K562 (cell line): ENCODE measurements at regions not wholly inside any gene's neighbourhood (a gene's known extent, or its start where the extent isn't known, plus 50 kb on each side); places are given as distances from the start of the nearest gene placed in this dataset.

Experiments
- ATAC-seq: fragments of 200-7000 bp; cut with Tn5 transposase; 3 replicates; pipeline ENCODE4 v1.9.1; 2020; ENCODE audit warnings: moderate library complexity
- BruUV-seq: library from RNA; stranded (reverse); fragments of 400-500 nt; replicated peaks from 2 replicates; lab custom pipeline; 2021; lab: Mats Ljungman, UMichigan
- CTCF ChIA-PET: fragments of 300-600 bp; formaldehyde crosslinking; extraction: SDS; loops from one replicate; lab custom pipeline; 2021; ENCODE audit warnings: low intra/inter-chr PET ratio; lab: Yijun Ruan, JAX
- POLR2A ChIA-PET: fragments of 300-600, 350-650 bp; sonication (Branson Sonifier 250); formaldehyde crosslinking; extraction: SDS; loops from one replicate; lab custom pipeline; 2021; ENCODE audit warnings: antibody characterized with exemption, inconsistent platforms; lab: Yijun Ruan, JAX
- DNase-seq, 4 experiments: peaks; one replicate each; pipeline versions ENCODE4 v3.0.0 to v3.0.0-alpha.2; 2011 to 2018; ENCODE audit warnings: low spot score in 3 of 4, mixed read lengths in 3 of 4; ENCODE audit errors: extremely low read depth in 1 of 4
- FAIRE-seq: peaks from 2 replicates; lab custom pipeline; 2011; peaks lifted over from hg19 to GRCh38; lab: Jason Lieb, UNC
- H2AFZ ChIP-seq: 2 replicates; pipeline ENCODE4 v1.6.0; 2011; ENCODE audit warnings: low read depth, low read length, control low read depth, inconsistent platforms
- H3K27ac ChIP-seq: fragments of 200-600 bp; 3 replicates; pipeline ENCODE4 v1.8.0; 2011; ENCODE audit warnings: low read depth, mild to moderate bottlenecking, control low read depth, inconsistent platforms, low read length, moderate library complexity, mixed read lengths; ENCODE audit errors: extremely low read depth
- H3K27me3 ChIP-seq, 2 experiments: fragments of 300-600 bp in 1 of 2; 2 replicates in 1 of 2; 3 replicates in 1 of 2; pipeline versions ENCODE4 v1.6.0 to v1.8.0; 2011; ENCODE audit warnings: inconsistent platforms in 2 of 2, low read length in 2 of 2, mild to moderate bottlenecking in 1 of 2, mixed read lengths in 1 of 2, moderate library complexity in 1 of 2; ENCODE audit not compliant: control insufficient read depth in 2 of 2, insufficient read depth in 2 of 2
- H3K36me3 ChIP-seq: fragments of 300-600 bp; 3 replicates; pipeline ENCODE4 v1.8.0; 2011; ENCODE audit warnings: mild to moderate bottlenecking, low read length, inconsistent platforms; ENCODE audit not compliant: control insufficient read depth, insufficient read depth
- H3K4me1 ChIP-seq, 2 experiments: fragments of 200-600 bp in 1 of 2; replicated peaks in 1 of 2; 2 replicates in 1 of 2; 3 replicates in 1 of 2; pipeline versions ENCODE4 v1.5.1 to v1.8.0; 2011; ENCODE audit warnings: inconsistent platforms in 2 of 2, low read length in 2 of 2, mild to moderate bottlenecking in 1 of 2, mixed read lengths in 1 of 2, moderate library complexity in 1 of 2; ENCODE audit not compliant: control insufficient read depth in 2 of 2, insufficient read depth in 2 of 2
- H3K4me2 ChIP-seq: 2 replicates; pipeline ENCODE4 v1.6.1; 2011; ENCODE audit warnings: low read length, control low read depth, inconsistent platforms, mixed read lengths; ENCODE audit not compliant: insufficient read depth
- H3K4me3 ChIP-seq: fragments of 200-600 bp; sonication (generic), shearing (Covaris generic); 2 replicates; pipeline ENCODE4 v1.5.1; 2016; ENCODE audit warnings: control low read depth, inconsistent platforms
- H3K79me2 ChIP-seq: fragments of 200-600 bp; 3 replicates; pipeline ENCODE4 v1.8.0; 2011; ENCODE audit warnings: low read length, inconsistent platforms; ENCODE audit not compliant: control insufficient read depth, insufficient read depth
- H3K9ac ChIP-seq, 2 experiments: 2 replicates each; pipeline versions ENCODE4 v1.6.0 to v1.6.1; 2011; ENCODE audit warnings: low read depth in 2 of 2, low read length in 2 of 2, control low read depth in 1 of 2, inconsistent platforms in 1 of 2, mild to moderate bottlenecking in 1 of 2, mixed read lengths in 1 of 2; ENCODE audit not compliant: insufficient read depth in 1 of 2
- H3K9me1 ChIP-seq: one replicate; pipeline ENCODE4 v1.6.0; 2011; ENCODE audit warnings: inconsistent platforms, mild to moderate bottlenecking, low read length, moderate library complexity; ENCODE audit not compliant: control insufficient read depth, insufficient read depth
- H3K9me3 ChIP-seq: replicated peaks from 2 replicates; pipeline ENCODE4 v1.5.1; 2011; ENCODE audit warnings: low read depth, low read length, inconsistent platforms; ENCODE audit not compliant: control insufficient read depth, insufficient read depth
- H4K20me1 ChIP-seq: replicated peaks from 2 replicates; pipeline ENCODE4 v1.6.1; 2011; ENCODE audit warnings: low read length, inconsistent platforms, mixed read lengths; ENCODE audit not compliant: control insufficient read depth, insufficient read depth
- CREB5 ChIP-seq: fragments of 250-450 bp; sonication (Bioruptor Pico); IDR thresholded peaks from 2 replicates; pipeline ENCODE4 v1.5.0; 2020; ENCODE audit warnings: mild to moderate bottlenecking
- CSDE1 ChIP-seq, 2 experiments: fragments of 450-650 bp; IDR thresholded peaks; 2 replicates each; pipeline ENCODE4 v1.6.1; 2016; ENCODE audit warnings: mild to moderate bottlenecking in 1 of 2
- CTCF ChIP-seq, 3 experiments: IDR thresholded peaks in 2 of 3; conservative IDR thresholded peaks in 1 of 3; 2 replicates each; pipeline ENCODE4 v1.5.1; 2011 to 2012; ENCODE audit warnings: low read length in 3 of 3, mild to moderate bottlenecking in 3 of 3, control low read depth in 2 of 3, improper control_type of control experiment in 1 of 3, inconsistent platforms in 1 of 3, low read depth in 1 of 3, mixed read lengths in 1 of 3, moderate library complexity in 1 of 3; ENCODE audit not compliant: insufficient read depth in 2 of 3
- HCFC1 ChIP-seq: IDR thresholded peaks from 2 replicates; pipeline ENCODE4 v1.6.1; 2012; ENCODE audit warnings: low read depth, low read length, improper control_type of control experiment
- MEIS2 ChIP-seq: fragments of 450-650 bp; IDR thresholded peaks from 2 replicates; pipeline ENCODE4 v1.6.1; 2014; ENCODE audit warnings: mild to moderate bottlenecking; ENCODE audit not compliant: partially characterized antibody
- NFXL1 ChIP-seq: fragments of 450-650 bp; formaldehyde crosslinking; IDR thresholded peaks from 2 replicates; pipeline ENCODE4 v1.4.0; 2021; ENCODE audit warnings: mild to moderate bottlenecking
- PHF20 ChIP-seq: fragments of 450-650 bp; IDR thresholded peaks from 2 replicates; pipeline ENCODE4 v1.6.1; 2018; ENCODE audit not compliant: partially characterized antibody
- POLR3G ChIP-seq: IDR thresholded peaks from 2 replicates; pipeline ENCODE4 v1.6.1; 2011; ENCODE audit not compliant: insufficient read length, insufficient replicate concordance; ENCODE audit errors: extremely low read depth
- PRDM10 ChIP-seq: fragments of 450-650 bp; IDR thresholded peaks from 2 replicates; pipeline ENCODE4 v1.6.1; 2018; ENCODE audit not compliant: partially characterized antibody
- PYGO2 ChIP-seq: fragments of 450-650 bp; IDR thresholded peaks from 2 replicates; pipeline ENCODE4 v1.6.1; 2016; ENCODE audit warnings: mild to moderate bottlenecking, missing genetic modification characterization, moderate library complexity, missing compliant biosample characterization
- RAD21 ChIP-seq, 2 experiments: fragments of 250-450 bp in 1 of 2; fragments of 450-650 bp in 1 of 2; sonication (Bioruptor Pico) in 1 of 2; formaldehyde crosslinking in 1 of 2; IDR thresholded peaks in 1 of 2; conservative IDR thresholded peaks in 1 of 2; 2 replicates each; pipeline versions ENCODE4 v1.4.0 to v1.8.0; 2020 to 2022; ENCODE audit warnings: mild to moderate bottlenecking in 2 of 2, moderate library complexity in 1 of 2
- TCFL5 ChIP-seq: fragments of 250-450 bp; sonication (Bioruptor Pico); conservative IDR thresholded peaks from 2 replicates; pipeline ENCODE4 v1.6.1; 2021; ENCODE audit warnings: mild to moderate bottlenecking, moderate library complexity, matching md5 sums
- YY1 ChIP-seq, 3 experiments: IDR thresholded peaks; 2 replicates each; pipeline ENCODE4 v1.6.1; 2011; ENCODE audit warnings: low read length in 2 of 3, mild to moderate bottlenecking in 2 of 3, moderate library complexity in 2 of 3, borderline replicate concordance in 1 of 3, control low read depth in 1 of 3, low read depth in 1 of 3; ENCODE audit not compliant: insufficient read depth in 3 of 3, insufficient replicate concordance in 2 of 3, control insufficient read depth in 1 of 3, insufficient read length in 1 of 3; ENCODE audit errors: extremely low read depth in 1 of 3
- ZFX ChIP-seq: sonication (generic); formaldehyde crosslinking; IDR thresholded peaks from 2 replicates; pipeline ENCODE4 v1.8.0; 2022; ENCODE audit warnings: mild to moderate bottlenecking, missing genetic modification reagents, moderate library complexity
- ZNF224 ChIP-seq: sonication (generic); formaldehyde crosslinking; IDR thresholded peaks from 2 replicates; pipeline ENCODE4 v1.8.0; 2022; ENCODE audit warnings: mild to moderate bottlenecking, missing genetic modification reagents
- WGBS: fragments of 100-300 bp; shearing (Covaris generic); methylation state at CpG from one replicate; pipeline ENCODE4 v1.1.6; 2016; ENCODE audit warnings: low coverage, mixed read lengths; ENCODE audit not compliant: insufficient coverage; ENCODE audit errors: missing lambda C conversion rate; 5-methylcytosine and 5-hydroxymethylcytosine counted together
- in situ Hi-C: fragments of 300-500 bp; cut with MboI; formaldehyde crosslinking; loops from 4 replicates; pipeline ENCODE4 v1.15.0; 2018; ENCODE audit warnings: inconsistent platforms, mixed read lengths
- intact Hi-C: fragments of 100-400 bp; cut with micrococcal nuclease; formaldehyde crosslinking; loops from 2 replicates; pipeline ENCODE4 v1.14.2; 2022

- intact Hi-C loops, result loop anchor here (2.0 kb wide), 1 partner anchor 140 kb away; no protein-coding TSS in a partner anchor
- H3K9ac ChIP-seq, result no peak overlapping the region
- no peaks in the 10 kb centered on the region for H3K79me2 ChIP-seq
- BruUV-seq, result no TSS peak
- no peaks in the 10 kb centered on the region for H3K36me3 ChIP-seq
- H2AFZ ChIP-seq, result no peak overlapping the region
- CTCF ChIA-PET, result no interaction called here
- H3K9me3 ChIP-seq, result no peaks in the 10 kb centered on the region
- H3K27me3 ChIP-seq, result no peaks in the 10 kb centered on the region; a peak in 1 of 5 replicates
- H3K4me3 ChIP-seq, result no peak overlapping the region
- no peak for TF ChIP-seq POLR3G
- no peak for TF ChIP-seq HCFC1
- peak in 1 of 2 experiments; percentile 29; a peak in 1 of 4 replicates for TF ChIP-seq RAD21 (CRISPR knock-in tag; conservative IDR thresholded peaks at IDR 0.05 in 1 of 2, IDR thresholded peaks at IDR 0.05 in 1 of 2)
- TF ChIP-seq CREB5 (CRISPR knock-in tag), result no peak
- TF ChIP-seq PRDM10, result no peak
- no peak for TF ChIP-seq YY1 (IDR thresholded peaks at IDR 0.05; ENCODE audit: borderline replicate concordance in 1 of 3, control insufficient read depth in 1 of 3, extremely low read depth in 1 of 3, insufficient read depth in 3 of 3, insufficient read length in 1 of 3, insufficient replicate concordance in 2 of 3, low read depth in 1 of 3, low read length in 2 of 3)
- no peak for TF ChIP-seq PYGO2 (tag)
- no peak for TF ChIP-seq TCFL5
- no peak for TF ChIP-seq PHF20
- no peak for TF ChIP-seq ZNF224
- TF ChIP-seq MEIS2, result no peak
- no peak for TF ChIP-seq CSDE1 (IDR thresholded peaks at IDR 0.05)
- no peak for TF ChIP-seq ZFX
- TF ChIP-seq NFXL1, result no peak
- peak in 1 of 3 experiments; percentile 38; a peak in 2 of 6 replicates for TF ChIP-seq CTCF (IDR thresholded peaks at IDR 0.05 in 2 of 3, conservative IDR thresholded peaks at IDR 0.05 in 1 of 3; ENCODE audit: insufficient read depth in 2 of 3, low read depth in 1 of 3, low read length in 3 of 3)
- H4K20me1 ChIP-seq, result no peaks in the 10 kb centered on the region
- 0% methylated on average over 3 of the region's 3 CpGs for WGBS
- FAIRE-seq (no peak), ATAC-seq (no peak), DNase-seq (peak in 1 of 4 experiments; percentile 0)
- no peaks in the 10 kb centered on the region for H3K9me1 ChIP-seq
- POLR2A ChIA-PET, result no interaction called here
- H3K4me1 ChIP-seq, result no peaks in the 10 kb centered on the region
- no peak overlapping the region for H3K27ac ChIP-seq
- no peak overlapping the region for H3K4me2 ChIP-seq
- in situ Hi-C loops, result loop anchor here (25.0 kb wide), 1 partner anchor 414 kb away; no protein-coding TSS in a partner anchor
These were observed 168.6 kb downstream of the LACC1 start for GRCh38 chr13:44048326-44048725.
